Panc1 (cell line): ENCODE measurements at regions not wholly inside any gene's neighbourhood (a gene's known extent, or its start where the extent isn't known, plus 50 kb on each side); places are given as distances from the start of the nearest gene placed in this dataset.

Source experiments
- ATAC-seq: fragments of 200-7000 bp; cut with Tn5 transposase; 2 replicates; pipeline ENCODE4 v1.9.1; 2020; ENCODE audit warnings: mild to moderate bottlenecking, moderate library complexity
- BruUV-seq: library from RNA; stranded (reverse); fragments of 400-500 nt; replicated peaks from 2 replicates; lab custom pipeline; 2021; lab: Mats Ljungman, UMichigan
- CTCF ChIA-PET: fragments of 300-600 bp; sonication (Branson Sonifier 250); formaldehyde crosslinking; loops from one replicate; lab custom pipeline; 2022; ENCODE audit warnings: antibody characterized with exemption; lab: Charles Lee
- POLR2A ChIA-PET: fragments of 300-600 bp; sonication (Branson Sonifier 250); formaldehyde crosslinking; loops from one replicate; lab custom pipeline; 2022; ENCODE audit warnings: antibody characterized with exemption; lab: Charles Lee
- DNase-seq: peaks from one replicate; pipeline ENCODE4 v3.0.0-alpha.2; 2010; ENCODE audit warnings: low read depth, low spot score
- H3K27ac ChIP-seq: 2 replicates; pipeline ENCODE4 v1.5.1; 2011; ENCODE audit warnings: mild to moderate bottlenecking, low read length, inconsistent platforms
- H3K27me3 ChIP-seq: fragments of 200-500 bp; sonication (Bioruptor generic); 2 replicates; pipeline ENCODE4 v1.6.0; 2014; ENCODE audit warnings: low read length, inconsistent platforms; ENCODE audit not compliant: control insufficient read depth, insufficient read depth
- H3K36me3 ChIP-seq: fragments of 200-500 bp; sonication (Bioruptor generic); 2 replicates; pipeline ENCODE4 v1.5.1; 2014; ENCODE audit warnings: inconsistent platforms, mild to moderate bottlenecking, low read length, moderate library complexity; ENCODE audit not compliant: control insufficient read depth, insufficient read depth
- H3K4me1 ChIP-seq: 2 replicates; pipeline ENCODE4 v1.5.1; 2011; ENCODE audit warnings: inconsistent platforms, mild to moderate bottlenecking, low read length, moderate library complexity; ENCODE audit not compliant: control insufficient read depth, insufficient read depth
- H3K4me3 ChIP-seq, 2 experiments: 2 replicates each; pipeline ENCODE4 v1.5.1; 2011 to 2012; ENCODE audit warnings: low read depth in 2 of 2, low read length in 2 of 2, mild to moderate bottlenecking in 2 of 2, inconsistent platforms in 1 of 2, moderate library complexity in 1 of 2
- H3K9me3 ChIP-seq: fragments of 200-500 bp; sonication (Bioruptor generic); 2 replicates; pipeline ENCODE4 v1.5.1; 2014; ENCODE audit warnings: low read depth, mild to moderate bottlenecking, inconsistent platforms, low read length, moderate library complexity; ENCODE audit not compliant: control insufficient read depth, insufficient read depth
- POLR2AphosphoS5 ChIP-seq: IDR thresholded peaks from 2 replicates; pipeline ENCODE4 v1.6.1; 2012; ENCODE audit warnings: mild to moderate bottlenecking, low read depth, low read length, moderate library complexity
- SIN3A ChIP-seq: IDR thresholded peaks from 2 replicates; pipeline ENCODE4 v1.6.1; 2012; ENCODE audit warnings: low read depth, mild to moderate bottlenecking, low read length, moderate library complexity, borderline replicate concordance; ENCODE audit not compliant: insufficient read depth
- TCF7L2 ChIP-seq: IDR thresholded peaks from 2 replicates; pipeline ENCODE4 v1.6.1; 2011; ENCODE audit warnings: mild to moderate bottlenecking, low read depth, low read length, inconsistent platforms
- in situ Hi-C: cut with HindIII; loops from 2 replicates; pipeline ENCODE4 v1.10.0; 2016; ENCODE audit warnings: low sequenced_read_pairs, low pct_unique_long_range_greater_than_20kb
- intact Hi-C: fragments of 100-400 bp; cut with micrococcal nuclease; formaldehyde crosslinking; loops from one replicate; pipeline ENCODE4 v1.10.0; 2022; ENCODE audit not compliant: unreplicated experiment
- TF ChIP-seq, protein P1 (sequence below), 2 experiments: IDR thresholded peaks; 2 replicates each; pipeline ENCODE4 v1.6.1; 2011 to 2012; ENCODE audit warnings: low read depth in 2 of 2, control low read depth in 1 of 2, low read length in 1 of 2, mild to moderate bottlenecking in 1 of 2, moderate library complexity in 1 of 2; ENCODE audit not compliant: insufficient read depth in 1 of 2
- TF ChIP-seq, protein P2 (sequence below): fragments of 450-650 bp; IDR thresholded peaks from 2 replicates; pipeline ENCODE4 v1.5.1; 2017; ENCODE audit warnings: mild to moderate bottlenecking

DNA sequence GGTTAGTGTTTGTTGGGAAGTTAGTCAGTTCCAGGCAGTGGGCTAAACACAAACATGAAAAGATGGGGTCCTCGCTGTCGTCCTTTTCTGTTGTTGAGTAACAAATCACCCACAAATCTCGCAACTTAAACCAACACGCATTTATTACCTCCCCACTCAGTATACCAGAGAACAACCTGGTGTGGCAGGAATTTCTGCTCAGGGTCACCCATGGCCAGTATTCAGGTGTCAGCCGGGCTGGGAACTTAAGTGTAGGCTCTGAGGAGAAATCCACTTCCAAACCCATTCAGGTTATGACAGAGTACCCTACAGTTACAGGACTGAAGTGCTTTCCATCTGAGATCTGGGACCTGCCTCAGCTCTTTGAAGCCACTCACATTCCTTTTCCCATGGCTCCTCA is 73.6 kb upstream of the SP4 start:
- in situ Hi-C loops, result no loop called here
- Histone ChIP-seq H3K36me3 (no peaks in the 10 kb centered on the region), H3K4me1 (no peaks in the 10 kb centered on the region), H3K27me3 (no peaks in the 10 kb centered on the region), H3K27ac (no peak overlapping the region), H3K4me3 (no peak overlapping the region), H3K9me3 (no peaks in the 10 kb centered on the region)
- ChIA-PET POLR2A (no interaction called here), CTCF (no interaction called here)
- intact Hi-C loops, result no loop called here
- TF ChIP-seq, protein P1, sequence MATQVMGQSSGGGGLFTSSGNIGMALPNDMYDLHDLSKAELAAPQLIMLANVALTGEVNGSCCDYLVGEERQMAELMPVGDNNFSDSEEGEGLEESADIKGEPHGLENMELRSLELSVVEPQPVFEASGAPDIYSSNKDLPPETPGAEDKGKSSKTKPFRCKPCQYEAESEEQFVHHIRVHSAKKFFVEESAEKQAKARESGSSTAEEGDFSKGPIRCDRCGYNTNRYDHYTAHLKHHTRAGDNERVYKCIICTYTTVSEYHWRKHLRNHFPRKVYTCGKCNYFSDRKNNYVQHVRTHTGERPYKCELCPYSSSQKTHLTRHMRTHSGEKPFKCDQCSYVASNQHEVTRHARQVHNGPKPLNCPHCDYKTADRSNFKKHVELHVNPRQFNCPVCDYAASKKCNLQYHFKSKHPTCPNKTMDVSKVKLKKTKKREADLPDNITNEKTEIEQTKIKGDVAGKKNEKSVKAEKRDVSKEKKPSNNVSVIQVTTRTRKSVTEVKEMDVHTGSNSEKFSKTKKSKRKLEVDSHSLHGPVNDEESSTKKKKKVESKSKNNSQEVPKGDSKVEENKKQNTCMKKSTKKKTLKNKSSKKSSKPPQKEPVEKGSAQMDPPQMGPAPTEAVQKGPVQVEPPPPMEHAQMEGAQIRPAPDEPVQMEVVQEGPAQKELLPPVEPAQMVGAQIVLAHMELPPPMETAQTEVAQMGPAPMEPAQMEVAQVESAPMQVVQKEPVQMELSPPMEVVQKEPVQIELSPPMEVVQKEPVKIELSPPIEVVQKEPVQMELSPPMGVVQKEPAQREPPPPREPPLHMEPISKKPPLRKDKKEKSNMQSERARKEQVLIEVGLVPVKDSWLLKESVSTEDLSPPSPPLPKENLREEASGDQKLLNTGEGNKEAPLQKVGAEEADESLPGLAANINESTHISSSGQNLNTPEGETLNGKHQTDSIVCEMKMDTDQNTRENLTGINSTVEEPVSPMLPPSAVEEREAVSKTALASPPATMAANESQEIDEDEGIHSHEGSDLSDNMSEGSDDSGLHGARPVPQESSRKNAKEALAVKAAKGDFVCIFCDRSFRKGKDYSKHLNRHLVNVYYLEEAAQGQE (IDR thresholded peaks at IDR 0.05; ENCODE audit: insufficient read depth in 1 of 2, low read depth in 2 of 2, low read length in 1 of 2), result no peak
- no peak for TF ChIP-seq SIN3A
- no peak for ATAC-seq
- no TSS peak for BruUV-seq
- DNase-seq, result no peak

GRCh38 chr7:21355406-21355874 is 72.4 kb upstream of the SP4 start:
- CTCF ChIA-PET, result no interaction called here
- no TSS peak for BruUV-seq
- no peaks in the 10 kb centered on the region for H3K27me3 ChIP-seq

More at GRCh38 chr7:21355406-21355874, 72.4 kb upstream of the SP4 start:
- Histone ChIP-seq H3K4me3 (no peak overlapping the region), H3K36me3 (no peaks in the 10 kb centered on the region), H3K4me1 (no peaks in the 10 kb centered on the region), H3K9me3 (no peaks in the 10 kb centered on the region), H3K27ac (no peak overlapping the region)
- intact Hi-C loops, result no loop called here
- ATAC-seq (no peak), DNase-seq (no peak)
- in situ Hi-C loops, result no loop called here
- TF ChIP-seq TCF7L2 (no peak), SIN3A (no peak), POLR2AphosphoS5 (no peak)
- TF ChIP-seq, protein P2, sequence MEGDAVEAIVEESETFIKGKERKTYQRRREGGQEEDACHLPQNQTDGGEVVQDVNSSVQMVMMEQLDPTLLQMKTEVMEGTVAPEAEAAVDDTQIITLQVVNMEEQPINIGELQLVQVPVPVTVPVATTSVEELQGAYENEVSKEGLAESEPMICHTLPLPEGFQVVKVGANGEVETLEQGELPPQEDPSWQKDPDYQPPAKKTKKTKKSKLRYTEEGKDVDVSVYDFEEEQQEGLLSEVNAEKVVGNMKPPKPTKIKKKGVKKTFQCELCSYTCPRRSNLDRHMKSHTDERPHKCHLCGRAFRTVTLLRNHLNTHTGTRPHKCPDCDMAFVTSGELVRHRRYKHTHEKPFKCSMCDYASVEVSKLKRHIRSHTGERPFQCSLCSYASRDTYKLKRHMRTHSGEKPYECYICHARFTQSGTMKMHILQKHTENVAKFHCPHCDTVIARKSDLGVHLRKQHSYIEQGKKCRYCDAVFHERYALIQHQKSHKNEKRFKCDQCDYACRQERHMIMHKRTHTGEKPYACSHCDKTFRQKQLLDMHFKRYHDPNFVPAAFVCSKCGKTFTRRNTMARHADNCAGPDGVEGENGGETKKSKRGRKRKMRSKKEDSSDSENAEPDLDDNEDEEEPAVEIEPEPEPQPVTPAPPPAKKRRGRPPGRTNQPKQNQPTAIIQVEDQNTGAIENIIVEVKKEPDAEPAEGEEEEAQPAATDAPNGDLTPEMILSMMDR, result no peak
- TF ChIP-seq, protein P1 (IDR thresholded peaks at IDR 0.05; ENCODE audit: insufficient read depth in 1 of 2, low read depth in 2 of 2, low read length in 1 of 2), result no peak
- POLR2A ChIA-PET, result no interaction called here
